ENCODE measurements at regions not wholly inside any gene's neighbourhood (a gene's known extent, or its start where the extent isn't known, plus 50 kb on each side); places are given as distances from the start of the nearest gene placed in this dataset.
A peak's percentile ranks its signal among the peaks of the same experiment; 100 is the strongest.
"Not testable (repeated sequence)": the region's sequence is repeated elsewhere in the genome, so short reads cannot be mapped to it uniquely, and the experiment has no call there.

DNA sequence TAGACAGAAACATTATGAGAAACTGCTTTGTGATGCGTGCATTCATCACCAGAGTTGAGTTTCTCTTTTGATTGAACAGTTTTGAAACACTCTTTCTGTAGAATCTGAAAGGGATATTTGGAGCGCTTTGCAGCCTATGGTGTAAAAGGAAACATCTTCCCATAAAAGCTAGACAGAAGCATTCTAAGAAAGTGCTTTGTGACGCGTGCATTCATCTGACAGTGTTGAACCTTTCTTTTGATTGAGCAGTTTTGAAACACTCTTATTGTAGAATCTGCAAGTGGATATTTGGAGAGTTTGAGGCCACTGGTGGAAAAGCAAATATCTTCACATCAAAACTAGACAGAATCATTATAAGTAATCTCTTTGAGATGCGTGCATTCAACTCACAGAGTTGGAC is 3131.6 kb downstream of the TUBA3C start:
- DNase-seq: not testable (repeated sequence)

GRCh38 chr13:16017494-16018009 is 3164.1 kb downstream of the TUBA3C start:
- DNase-seq: not testable (repeated sequence)

GRCh38 chr13:16008271-16008670 is 3173.4 kb downstream of the TUBA3C start:
- peak; percentile 4 for DNase-seq
